AG09319 (cell line): ENCODE measurements at regions not wholly inside any gene's neighbourhood (a gene's known extent, or its start where the extent isn't known, plus 50 kb on each side); places are given as distances from the start of the nearest gene placed in this dataset.
"Not testable (repeated sequence)": the region's sequence is repeated elsewhere in the genome, so short reads cannot be mapped to it uniquely, and the experiment has no call there.

Experiments
- DNase-seq: peaks from one replicate; pipeline ENCODE4 v3.0.0-alpha.2; 2010; ENCODE audit warnings: low read depth; ENCODE audit errors: extremely low read depth
- CTCF ChIP-seq: IDR thresholded peaks from 2 replicates; pipeline ENCODE4 v1.5.1; 2011; ENCODE audit warnings: low read depth, mild to moderate bottlenecking, inconsistent platforms, low read length, moderate library complexity

GRCh38 chr1:120544434-120544833 lies 129.6 kb downstream of the NBPF8 start:
- not testable (repeated sequence) for DNase-seq
- TF ChIP-seq CTCF: peak; percentile 26

- DNase-seq: not testable (repeated sequence)
These were observed 135.5 kb downstream of the NBPF8 start for GRCh38 chr1:120550335-120550734.

GRCh38 chr1:120552190-120552589 lies 137.4 kb downstream of the NBPF8 start:
- not testable (repeated sequence) for DNase-seq

- not testable (repeated sequence) for DNase-seq
These were observed 142.9 kb downstream of the NBPF8 start for GRCh38 chr1:120557605-120558302.

- peak; percentile 22 for DNase-seq
These were observed 143.6 kb downstream of the NBPF8 start for GRCh38 chr1:120558303-120559060.

GRCh38 chr1:120561767-120562166 lies 146.9 kb downstream of the NBPF8 start:
- not testable (repeated sequence) for DNase-seq

GRCh38 chr1:120565396-120565795 lies 150.6 kb downstream of the NBPF8 start:
- not testable (repeated sequence) for DNase-seq

- DNase-seq: not testable (repeated sequence)
These were observed 152.8 kb downstream of the NBPF8 start for GRCh38 chr1:120567620-120568019.

GRCh38 chr1:120575201-120575600 lies 148.5 kb upstream of the NBPF26 start:
- not testable (repeated sequence) for DNase-seq

- DNase-seq: not testable (repeated sequence)
These were observed 141.6 kb upstream of the NBPF26 start for GRCh38 chr1:120582135-120582534.

GRCh38 chr1:120586053-120586452 lies 137.7 kb upstream of the NBPF26 start:
- DNase-seq: not testable (repeated sequence)

- DNase-seq: not testable (repeated sequence)
These were observed 134.9 kb upstream of the NBPF26 start for GRCh38 chr1:120588811-120589210.

GRCh38 chr1:120591774-120592173 lies 132.0 kb upstream of the NBPF26 start:
- not testable (repeated sequence) for DNase-seq

GRCh38 chr1:120592943-120593342 lies 130.8 kb upstream of the NBPF26 start:
- not testable (repeated sequence) for DNase-seq

- DNase-seq: not testable (repeated sequence)
These were observed 130.1 kb upstream of the NBPF26 start for GRCh38 chr1:120593648-120594047.

GRCh38 chr1:120598331-120598951 lies 125.3 kb upstream of the NBPF26 start:
- not testable (repeated sequence) for DNase-seq

GRCh38 chr1:120599511-120599910 lies 124.2 kb upstream of the NBPF26 start:
- DNase-seq: not testable (repeated sequence)

GRCh38 chr1:120600442-120601041 lies 123.2 kb upstream of the NBPF26 start:
- not testable (repeated sequence) for DNase-seq

- DNase-seq: not testable (repeated sequence)
These were observed 115.9 kb upstream of the NBPF26 start for GRCh38 chr1:120607882-120608281.
